IMR-90 (cell line): ENCODE measurements at regions not wholly inside any gene's neighbourhood (a gene's known extent, or its start where the extent isn't known, plus 50 kb on each side); places are given as distances from the start of the nearest gene placed in this dataset.

ENCODE experiments used
- ATAC-seq: fragments of 200-7000 bp; cut with Tn5 transposase; 2 replicates; pipeline ENCODE4 v1.9.1; 2020; ENCODE audit warnings: low read depth, mild to moderate bottlenecking, moderate library complexity
- BruUV-seq: library from RNA; stranded (reverse); fragments of 400-500 nt; replicated peaks from 2 replicates; lab custom pipeline; 2021; lab: Mats Ljungman, UMichigan
- CTCF ChIA-PET: fragments of 300-600 bp; formaldehyde crosslinking; extraction: SDS; loops from one replicate; lab custom pipeline; 2021; ENCODE audit warnings: antibody characterized with exemption; lab: Yijun Ruan, JAX
- POLR2A ChIA-PET: fragments of 300-600 bp; sonication (Branson Sonifier 250); formaldehyde crosslinking; loops from one replicate; lab custom pipeline; 2022; ENCODE audit warnings: antibody characterized with exemption; ENCODE audit not compliant: unreplicated experiment; lab: Charles Lee
- DNase-seq: peaks from one replicate; pipeline ENCODE4 v3.0.0; 2013
- H2AFZ ChIP-seq: replicated peaks from 2 replicates; pipeline ENCODE3; 2013; ENCODE audit warnings: low read length, mild to moderate bottlenecking; ENCODE audit not compliant: poor library complexity
- H2AK5ac ChIP-seq: 2 replicates; pipeline ENCODE4 v1.6.1; 2013; ENCODE audit warnings: low read depth, low read length, inconsistent platforms
- H2AK9ac ChIP-seq: replicated peaks from 2 replicates; pipeline ENCODE3; 2013; ENCODE audit warnings: mild to moderate bottlenecking, low read depth, low read length, moderate library complexity; ENCODE audit not compliant: poor library complexity
- H2BK120ac ChIP-seq: 2 replicates; pipeline ENCODE4 v1.6.1; 2013; ENCODE audit warnings: low read depth, low read length, inconsistent platforms
- H2BK15ac ChIP-seq: 3 replicates; pipeline ENCODE4 v1.6.1; 2013; ENCODE audit warnings: low read depth, low read length, inconsistent platforms
- H2BK20ac ChIP-seq: 2 replicates; pipeline ENCODE4 v1.6.1; 2013; ENCODE audit warnings: low read depth, mild to moderate bottlenecking, inconsistent platforms, low read length, moderate library complexity
- H2BK5ac ChIP-seq: 2 replicates; pipeline ENCODE4 v1.6.1; 2013; ENCODE audit warnings: mild to moderate bottlenecking, low read depth, low read length, inconsistent platforms; ENCODE audit not compliant: poor library complexity, severe bottlenecking
- H3K14ac ChIP-seq: replicated peaks from 2 replicates; pipeline ENCODE4 v1.6.1; 2013; ENCODE audit warnings: low read depth, low read length, inconsistent platforms
- H3K18ac ChIP-seq: 2 replicates; pipeline ENCODE4 v1.6.1; 2013; ENCODE audit warnings: low read depth, low read length, control low read depth
- H3K23ac ChIP-seq: 2 replicates; pipeline ENCODE4 v1.6.1; 2013; ENCODE audit warnings: low read depth, low read length, inconsistent platforms
- H3K27ac ChIP-seq: 2 replicates; pipeline ENCODE4 v1.5.1; 2013; ENCODE audit warnings: mild to moderate bottlenecking, control low read depth, low read length; ENCODE audit not compliant: insufficient read depth
- H3K27me3 ChIP-seq: 2 replicates; pipeline ENCODE4 v1.6.1; 2013; ENCODE audit warnings: low read length; ENCODE audit not compliant: control insufficient read depth, insufficient read depth
- H3K36me3 ChIP-seq: 2 replicates; pipeline ENCODE4 v1.6.1; 2013; ENCODE audit warnings: low read length, mixed read lengths; ENCODE audit not compliant: control insufficient read depth, insufficient read depth
- H3K4ac ChIP-seq: 2 replicates; pipeline ENCODE4 v1.6.1; 2013; ENCODE audit warnings: low read depth, low read length, inconsistent platforms
- H3K4me1 ChIP-seq: 2 replicates; pipeline ENCODE4 v1.6.1; 2013; ENCODE audit warnings: low read length, mixed read lengths; ENCODE audit not compliant: control insufficient read depth, insufficient read depth
- H3K4me2 ChIP-seq: 2 replicates; pipeline ENCODE4 v1.6.1; 2013; ENCODE audit warnings: low read depth, mild to moderate bottlenecking, control low read depth, low read length, moderate library complexity
- H3K4me3 ChIP-seq: 2 replicates; pipeline ENCODE4 v1.5.1; 2013; ENCODE audit warnings: low read depth, mild to moderate bottlenecking, control low read depth, low read length, moderate library complexity; ENCODE audit not compliant: insufficient read depth
- H3K56ac ChIP-seq: 2 replicates; pipeline ENCODE4 v1.6.1; 2013; ENCODE audit warnings: low read length, inconsistent platforms; ENCODE audit not compliant: insufficient read depth; ENCODE audit errors: extremely low read depth
- H3K79me1 ChIP-seq, 2 experiments: 2 replicates each; pipeline ENCODE4 v1.6.1; 2013; ENCODE audit warnings: low read length in 2 of 2, inconsistent platforms in 1 of 2, low read depth in 1 of 2
- H3K9ac ChIP-seq: 2 replicates; pipeline ENCODE4 v1.6.1; 2013; ENCODE audit warnings: low read depth, low read length, control low read depth
- H3K9me1 ChIP-seq: 2 replicates; pipeline ENCODE4 v1.6.1; 2013; ENCODE audit warnings: low read length, inconsistent platforms; ENCODE audit not compliant: insufficient read depth
- H3K9me3 ChIP-seq: 2 replicates; pipeline ENCODE4 v1.6.1; 2013; ENCODE audit warnings: low read length; ENCODE audit not compliant: control insufficient read depth, insufficient read depth
- H4K20me1 ChIP-seq: 2 replicates; pipeline ENCODE4 v1.6.1; 2013; ENCODE audit warnings: low read length, inconsistent platforms; ENCODE audit not compliant: insufficient read depth
- H4K5ac ChIP-seq: 2 replicates; pipeline ENCODE4 v1.6.1; 2013; ENCODE audit warnings: mild to moderate bottlenecking, low read depth, low read length, control low read depth
- H4K8ac ChIP-seq, 2 experiments: 2 replicates each; pipeline ENCODE4 v1.6.1; 2013; ENCODE audit warnings: low read depth in 2 of 2, low read length in 2 of 2, control low read depth in 1 of 2, inconsistent platforms in 1 of 2
- H4K91ac ChIP-seq: 2 replicates; pipeline ENCODE4 v1.6.1; 2013; ENCODE audit warnings: low read depth, low read length, inconsistent platforms; ENCODE audit not compliant: insufficient read depth
- CHD1 ChIP-seq: IDR thresholded peaks from 2 replicates; pipeline ENCODE4 v1.6.1; 2012; ENCODE audit warnings: low read depth, low read length, improper control_type of control experiment
- ELK1 ChIP-seq: fragments of 150-350 bp; IDR thresholded peaks from 2 replicates; pipeline ENCODE4 v1.6.1; 2016; ENCODE audit warnings: low read depth, mild to moderate bottlenecking, low read length, moderate library complexity, borderline replicate concordance
- POLR2A ChIP-seq: IDR thresholded peaks from 2 replicates; pipeline ENCODE4 v1.6.1; 2012; ENCODE audit warnings: mild to moderate bottlenecking, low read depth, low read length
- RCOR1 ChIP-seq: IDR thresholded peaks from 2 replicates; pipeline ENCODE4 v1.6.1; 2012; ENCODE audit warnings: mild to moderate bottlenecking, low read length, improper control_type of control experiment; ENCODE audit not compliant: insufficient replicate concordance
- WGBS, 2 experiments: methylation state at CpG; one replicate each; pipeline versions ENCODE4 v1.1.5 to v1.1.7; 2013; ENCODE audit warnings: missing lambda C conversion rate in 2 of 2; ENCODE audit not compliant: insufficient read length in 1 of 2; ENCODE audit errors: extremely low coverage in 2 of 2; 5-methylcytosine and 5-hydroxymethylcytosine counted together
- dilution Hi-C: fragments of 300-500 bp; cut with HindIII; formaldehyde crosslinking; loops from one replicate; pipeline ENCODE4 v1.14.3; 2018; ENCODE audit warnings: low sequenced_read_pairs; ENCODE audit not compliant: unreplicated experiment
- in situ Hi-C: fragments of 300-500 bp; cut with MboI; formaldehyde crosslinking; loops from 3 replicates; pipeline ENCODE4 v1.14.3; 2019; ENCODE audit warnings: low sequenced_read_pairs, inconsistent platforms, mixed read lengths
- intact Hi-C: fragments of 100-400 bp; cut with micrococcal nuclease; formaldehyde crosslinking; loops from 2 replicates; pipeline ENCODE4 v1.10.0; 2022

GRCh38 chr4:31083456-31083855 lies 363.3 kb downstream of the PCDH7 start:
- in situ Hi-C loops, result no loop called here
- H3K23ac ChIP-seq, result no peak overlapping the region
- H3K4ac ChIP-seq, result no peak overlapping the region
- H2AK5ac ChIP-seq, result no peak overlapping the region
- H4K91ac ChIP-seq, result no peak overlapping the region
- ChIA-PET POLR2A (no interaction called here), CTCF (interaction anchor here (0.7 kb wide), 1 partner anchor 362 kb away, joined by 3 read pairs; no protein-coding TSS in a partner anchor)
- H3K27me3 ChIP-seq, result no peaks in the 10 kb centered on the region
- no peaks in the 10 kb centered on the region for H4K20me1 ChIP-seq
- no peak overlapping the region for H3K27ac ChIP-seq
- DNase-seq (no peak), ATAC-seq (no peak)
- intact Hi-C loops, result no loop called here
- no TSS peak for BruUV-seq
- no peak overlapping the region for H3K4me3 ChIP-seq
- H3K56ac ChIP-seq, result no peak overlapping the region
- no peak overlapping the region for H2BK20ac ChIP-seq
- H3K4me2 ChIP-seq, result no peak overlapping the region
- H3K9me3 ChIP-seq, result no peaks in the 10 kb centered on the region
- H3K9me1 ChIP-seq, result no peaks in the 10 kb centered on the region
- dilution Hi-C loops, result no loop called here
- no CpG with 5 or more reads among the region's 3 CpGs for WGBS, 2 experiments
- no peak overlapping the region for H3K18ac ChIP-seq
- H2BK120ac ChIP-seq, result no peak overlapping the region
- no peak overlapping the region for H2AFZ ChIP-seq
- H4K5ac ChIP-seq, result no peak overlapping the region
- no peak overlapping the region for H3K14ac ChIP-seq
- H2BK15ac ChIP-seq, result no peak overlapping the region
- no peaks in the 10 kb centered on the region for H3K36me3 ChIP-seq
- H4K8ac ChIP-seq, result no peak overlapping the region
- H3K79me1 ChIP-seq, result no peaks in the 10 kb centered on the region
- 0 out of 2 replicates have a peak, but pooled peaks cover 2% of the 10 kb centered on the region for H3K4me1 ChIP-seq
- TF ChIP-seq POLR2A (no peak), ELK1 (no peak), RCOR1 (no peak), CHD1 (no peak)
- no peak overlapping the region for H2AK9ac ChIP-seq
- H2BK5ac ChIP-seq, result no peak overlapping the region
- no peak overlapping the region for H3K9ac ChIP-seq
